HG02588 (cell line): ENCODE measurements at regions not wholly inside any gene's neighbourhood (a gene's known extent, or its start where the extent isn't known, plus 50 kb on each side); places are given as distances from the start of the nearest gene placed in this dataset.

Experiments
- ATAC-seq: cut with Tn5 transposase; IDR thresholded peaks from one replicate; pipeline ENCODE4 v1.9.1; 2021; ENCODE audit warnings: mild to moderate bottlenecking, moderate library complexity; ENCODE audit not compliant: unreplicated experiment

DNA sequence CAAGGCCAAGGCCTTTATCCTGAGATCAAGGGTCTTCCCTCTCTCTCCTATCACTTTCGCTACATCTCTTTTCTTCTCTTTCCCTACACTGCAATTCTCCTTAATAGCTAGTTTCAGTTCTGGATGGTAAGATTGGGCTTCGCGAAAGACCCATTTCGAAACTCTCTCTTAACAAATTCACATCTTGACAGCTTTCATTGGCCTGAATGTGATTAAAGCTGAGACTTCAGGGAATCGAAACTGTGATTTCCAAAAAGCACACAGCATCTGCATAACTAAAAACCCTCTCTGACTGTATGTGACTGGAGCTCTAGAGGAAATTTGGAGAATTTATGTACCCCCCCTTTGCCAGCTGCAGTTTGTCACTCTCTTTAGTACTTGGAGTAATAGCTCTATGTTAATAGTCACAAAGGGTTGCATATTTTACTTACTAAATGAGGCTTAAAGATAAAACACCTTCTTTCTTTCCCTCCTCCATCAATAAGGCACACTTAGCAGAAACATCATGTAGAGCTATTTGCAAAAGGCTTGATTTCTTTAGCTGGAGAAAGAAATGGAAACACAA is 105.3 kb upstream of the FAM20A start:
- no peak for ATAC-seq

DNA sequence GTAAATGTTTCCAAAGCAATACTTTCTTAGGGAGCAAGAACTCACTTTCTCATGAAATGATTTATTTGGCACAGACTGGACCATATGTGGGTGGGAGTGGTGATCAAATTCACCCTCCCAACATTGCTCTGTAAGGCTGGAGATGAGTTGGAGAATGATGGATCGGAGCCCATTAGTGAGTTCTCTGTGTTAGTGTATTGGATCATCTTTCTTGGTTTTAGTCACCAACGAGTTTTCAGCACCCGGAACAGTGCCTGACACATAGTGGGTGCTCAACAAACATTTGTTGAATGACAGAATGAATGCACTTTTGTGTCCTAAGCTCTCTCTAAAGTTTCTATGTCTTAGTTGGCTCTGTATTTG is 104.5 kb upstream of the FAM20A start:
- ATAC-seq, result no peak

DNA sequence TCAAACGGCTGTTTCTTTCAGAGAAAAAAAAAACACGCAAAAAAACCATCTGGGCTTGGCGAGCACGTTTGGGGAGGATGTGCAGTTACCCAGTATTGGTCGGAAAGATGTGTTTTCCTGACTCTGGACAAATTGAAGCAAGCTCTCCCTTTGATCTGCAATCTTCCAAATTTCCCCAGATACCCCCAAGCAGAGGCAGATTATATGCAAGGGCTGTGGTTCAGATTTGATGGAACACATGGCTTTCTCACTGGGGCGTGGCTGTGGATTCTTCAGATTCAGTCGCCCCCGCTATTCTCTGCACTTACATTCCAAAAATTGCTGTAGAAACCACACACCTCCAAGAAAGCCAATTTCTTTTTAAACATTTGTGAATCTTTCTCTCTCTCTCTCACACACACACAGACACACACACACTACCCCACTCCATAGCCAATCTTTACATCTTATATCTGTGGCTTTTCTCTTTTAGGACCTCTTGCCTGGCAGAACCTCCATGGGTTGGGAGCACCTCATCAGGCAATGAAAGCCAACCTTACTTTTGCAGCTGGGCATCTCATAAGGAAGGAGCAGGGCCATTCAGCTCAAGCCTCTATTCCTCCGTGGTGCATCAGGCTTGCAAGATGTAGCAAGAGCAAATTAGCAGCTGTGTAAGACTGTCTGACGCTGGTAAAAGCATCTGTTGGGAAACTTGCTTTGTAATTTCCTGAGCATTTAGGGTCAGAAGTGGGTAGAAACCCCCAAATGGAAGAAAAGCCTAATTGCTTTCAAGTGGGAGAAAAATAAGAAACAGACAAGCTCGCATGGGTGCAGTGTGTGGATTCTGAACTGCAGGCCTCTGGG is 103.9 kb upstream of the FAM20A start:
- ATAC-seq, result no peak

DNA sequence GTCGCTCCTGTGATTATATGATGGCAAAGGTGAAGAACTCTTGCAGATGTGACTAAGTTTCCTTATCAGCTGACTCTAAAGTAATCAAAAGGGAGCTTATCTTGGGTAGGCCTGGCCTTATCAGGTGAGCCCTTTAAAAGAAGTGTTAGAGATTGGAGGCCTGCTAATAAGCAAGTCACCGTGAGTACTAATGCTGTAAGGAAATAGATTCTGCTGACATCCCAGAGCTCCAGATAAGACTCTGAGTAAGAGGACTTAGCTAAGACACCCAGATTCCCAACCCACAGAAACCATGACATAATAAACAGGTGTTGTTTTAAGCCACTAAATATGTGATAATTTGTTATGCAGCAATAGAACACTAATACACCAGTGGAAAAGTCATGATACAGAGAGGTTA is 99.9 kb upstream of the FAM20A start:
- ATAC-seq, result no peak

DNA sequence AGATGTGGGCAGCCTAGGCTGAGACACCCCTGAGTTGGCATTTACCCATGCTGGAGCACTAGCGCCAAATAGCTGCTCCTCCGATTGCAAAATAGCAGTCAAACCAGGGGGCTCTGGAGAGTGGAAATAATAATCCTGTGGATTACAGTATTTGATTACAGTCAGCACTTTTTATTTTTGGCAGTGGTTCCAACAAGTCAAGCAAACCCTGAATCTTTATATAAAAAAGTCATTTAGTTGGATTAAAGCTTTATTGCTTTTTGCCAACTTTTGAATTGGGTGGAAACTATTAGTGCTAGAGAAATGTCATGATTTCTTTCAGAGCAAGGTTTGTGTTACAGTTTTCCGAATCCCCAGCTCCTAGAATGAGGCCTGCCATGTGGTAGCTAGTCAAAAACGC is 99.3 kb upstream of the FAM20A start:
- ATAC-seq, result no peak

DNA sequence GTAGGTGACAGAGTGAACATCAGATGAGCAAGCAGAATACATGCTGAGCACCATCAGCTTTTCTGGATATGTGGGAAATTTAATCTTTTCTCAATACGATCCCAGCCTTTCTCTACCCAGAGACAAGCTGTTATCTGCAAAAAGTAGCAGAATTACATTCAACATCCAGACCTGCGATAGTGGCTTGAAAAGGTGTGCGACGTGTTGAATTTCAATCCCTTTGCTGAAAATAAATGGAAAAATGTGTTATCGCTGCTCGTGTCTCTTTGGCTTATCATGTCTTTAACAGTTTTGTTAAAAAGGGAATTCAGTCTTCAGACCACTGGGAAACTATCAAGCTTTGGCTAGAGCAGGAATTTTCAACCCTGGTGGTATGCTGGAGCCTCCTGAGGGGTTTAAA is 98.8 kb upstream of the FAM20A start:
- no peak for ATAC-seq

DNA sequence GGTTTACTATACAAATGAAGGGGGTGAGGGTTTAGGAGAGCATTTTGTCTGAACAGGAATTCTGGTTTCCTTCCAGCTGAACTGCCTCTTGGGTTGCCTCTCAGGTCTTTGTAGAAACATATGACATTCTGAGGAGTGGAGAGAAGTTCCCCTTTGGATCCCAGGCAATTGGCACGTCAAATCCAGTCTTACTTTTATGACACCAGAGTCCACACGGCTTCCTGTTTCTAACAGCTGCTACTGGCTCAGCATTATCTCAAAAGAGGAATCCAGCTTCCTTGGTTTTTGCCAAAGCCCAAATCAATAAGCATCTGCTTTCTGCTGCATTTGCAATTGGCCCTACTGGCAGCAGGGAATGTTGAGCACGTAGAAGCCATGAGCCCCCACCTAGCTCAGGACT is 97.6 kb upstream of the FAM20A start:
- ATAC-seq, result no peak

DNA sequence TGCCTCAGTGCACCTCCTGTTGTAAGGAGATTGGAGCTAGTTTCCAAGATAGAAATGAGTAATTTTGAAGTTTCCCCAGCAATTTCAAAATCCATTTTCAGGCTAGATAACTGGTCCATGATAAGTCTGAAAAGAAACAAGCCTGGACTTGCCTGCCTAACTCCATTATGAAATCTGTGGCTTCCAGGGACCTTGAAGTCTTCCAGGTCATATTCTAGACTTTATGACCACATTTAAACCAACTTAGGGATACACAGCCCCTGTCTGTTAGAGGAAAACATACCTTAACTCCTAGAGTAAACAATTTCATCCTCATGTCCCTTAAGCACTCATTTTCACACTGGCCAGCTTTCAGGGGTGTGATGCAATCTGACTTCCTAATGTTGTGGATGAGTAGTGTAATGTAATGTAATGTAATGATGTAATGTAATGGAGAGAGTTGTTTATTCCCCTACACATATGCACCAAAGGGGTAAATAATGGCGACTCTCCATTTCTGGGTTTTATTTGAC is 96.7 kb upstream of the FAM20A start:
- ATAC-seq, result no peak

DNA sequence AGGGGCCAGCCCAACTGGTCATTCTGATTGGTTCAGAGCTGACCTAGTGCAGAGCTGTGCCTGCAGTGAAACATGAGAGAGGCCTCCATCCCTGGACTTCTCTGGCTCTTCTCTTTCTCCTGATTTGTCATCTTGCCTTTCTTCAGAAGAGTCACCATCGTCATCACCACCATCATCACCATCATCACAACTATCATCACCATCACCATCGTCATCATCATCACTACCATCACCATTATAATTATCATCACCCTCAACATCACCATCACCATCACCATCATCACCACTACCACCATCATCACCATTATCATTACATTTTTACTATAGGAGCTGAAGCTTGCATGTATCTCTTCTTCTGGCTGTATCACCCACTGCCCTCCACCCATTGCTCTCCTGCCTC is 94.5 kb upstream of the FAM20A start:
- ATAC-seq, result no peak

DNA sequence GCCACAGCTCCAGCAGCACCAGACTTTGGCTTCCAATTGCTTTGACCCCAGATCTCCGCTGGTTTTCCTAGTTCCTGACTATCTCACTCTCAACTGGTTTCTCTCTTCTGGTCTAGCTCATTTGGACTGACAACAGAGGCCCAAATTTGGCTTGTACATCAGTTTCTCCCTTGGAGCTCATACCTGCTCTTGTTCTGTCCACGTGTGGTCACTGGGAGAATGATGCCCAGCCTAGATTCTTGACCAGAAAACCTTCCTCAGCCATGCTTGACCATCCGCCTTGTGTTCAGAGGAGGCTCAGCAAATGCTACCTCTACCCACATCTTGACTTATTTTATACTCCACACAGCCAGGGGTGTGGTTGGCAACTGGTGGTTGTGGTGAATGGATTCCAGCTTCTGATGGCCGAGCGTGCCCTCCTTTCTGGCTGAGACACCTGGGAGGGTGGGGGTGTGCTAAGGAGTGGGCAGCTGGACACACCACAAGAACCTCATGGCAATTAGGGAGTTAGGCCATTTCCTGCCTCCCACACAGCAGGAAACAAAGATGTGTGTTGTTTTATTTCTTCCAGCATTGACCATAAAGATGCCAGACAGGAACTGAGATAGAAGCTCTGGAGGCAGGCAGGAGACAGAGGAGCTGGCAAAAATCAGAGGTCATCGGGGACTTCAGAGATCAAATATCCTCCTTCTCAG is 93.8 kb upstream of the FAM20A start:
- no peak for ATAC-seq

DNA sequence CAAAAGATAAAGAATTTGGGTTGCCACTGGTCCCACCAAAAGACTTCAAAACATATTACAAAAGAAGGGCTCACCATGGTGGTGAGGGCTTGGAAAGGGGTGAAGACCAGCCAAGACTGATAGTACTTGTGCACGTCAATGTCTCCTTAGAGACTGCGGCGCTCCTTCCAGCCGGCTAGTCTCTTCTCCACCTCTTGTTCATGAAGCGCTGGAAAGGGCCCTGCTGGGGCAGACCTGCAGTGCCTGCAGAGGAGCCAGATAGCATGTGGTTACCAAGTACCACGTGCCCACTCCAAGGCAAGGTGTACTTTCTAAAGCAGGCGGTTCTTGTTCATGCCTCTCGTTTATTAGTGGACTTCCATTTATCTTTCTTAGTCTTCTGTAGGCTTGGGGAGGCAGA is 92.7 kb upstream of the FAM20A start:
- no peak for ATAC-seq

DNA sequence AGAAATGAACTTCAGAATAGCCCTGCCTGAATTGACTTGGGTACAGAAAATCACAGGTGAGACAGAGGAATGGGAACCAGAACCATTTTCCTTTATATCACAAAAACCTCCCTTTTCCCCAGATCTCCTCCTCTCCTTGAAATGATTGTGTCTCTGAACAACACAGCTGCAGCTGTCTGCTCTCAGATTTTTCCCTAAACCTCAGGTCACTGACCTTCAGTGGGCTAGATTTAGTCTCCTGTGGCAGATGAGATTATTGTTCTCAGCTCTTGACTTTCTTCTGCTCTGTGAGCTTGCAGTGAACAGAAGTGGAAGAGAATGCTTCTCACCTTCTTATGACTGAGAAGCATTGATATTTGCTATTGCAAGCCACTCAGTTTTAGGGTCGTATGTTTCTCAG is 92.3 kb upstream of the FAM20A start:
- ATAC-seq, result no peak

DNA sequence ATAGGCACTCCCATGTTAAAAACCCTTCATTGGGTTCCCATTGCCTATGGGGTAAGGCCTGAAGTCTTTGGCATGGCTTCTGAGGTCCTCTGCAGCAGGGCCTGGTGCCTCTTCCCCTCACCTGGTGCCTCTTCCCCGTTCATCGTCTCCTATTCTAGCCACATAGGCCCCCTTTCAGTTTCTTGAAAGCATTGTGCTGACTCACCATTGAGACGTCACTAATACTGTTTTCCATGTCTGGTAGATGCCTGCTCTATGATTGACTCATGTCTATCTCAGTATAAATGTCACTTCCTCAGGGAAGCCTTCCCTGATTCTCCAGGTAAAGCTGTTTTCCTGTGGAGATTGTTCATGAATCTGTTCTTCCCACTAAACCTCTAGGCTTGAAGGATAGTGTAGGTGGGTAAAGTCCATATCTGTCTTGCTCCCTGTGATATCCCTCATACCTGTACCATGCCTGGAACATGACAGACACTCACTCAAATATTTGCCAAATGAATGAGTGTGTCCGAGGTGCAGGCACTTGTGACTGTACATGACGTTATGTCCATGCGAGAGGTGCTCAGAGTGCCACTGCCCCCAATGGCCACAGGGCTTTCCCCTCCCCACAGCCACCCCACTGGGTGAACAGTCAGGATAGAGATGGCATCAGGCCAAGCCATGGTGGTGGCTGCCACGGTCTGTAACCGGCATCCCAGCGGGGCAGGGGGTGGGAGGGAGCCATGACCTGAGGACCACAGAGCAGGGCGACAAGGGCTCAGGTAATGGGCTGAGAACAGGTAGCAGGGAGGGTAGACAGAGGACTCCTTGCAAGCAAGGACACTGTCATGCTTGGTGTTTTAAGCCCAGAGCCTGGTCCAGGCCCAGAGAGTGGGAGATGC is 85.2 kb upstream of the FAM20A start:
- no peak for ATAC-seq

DNA sequence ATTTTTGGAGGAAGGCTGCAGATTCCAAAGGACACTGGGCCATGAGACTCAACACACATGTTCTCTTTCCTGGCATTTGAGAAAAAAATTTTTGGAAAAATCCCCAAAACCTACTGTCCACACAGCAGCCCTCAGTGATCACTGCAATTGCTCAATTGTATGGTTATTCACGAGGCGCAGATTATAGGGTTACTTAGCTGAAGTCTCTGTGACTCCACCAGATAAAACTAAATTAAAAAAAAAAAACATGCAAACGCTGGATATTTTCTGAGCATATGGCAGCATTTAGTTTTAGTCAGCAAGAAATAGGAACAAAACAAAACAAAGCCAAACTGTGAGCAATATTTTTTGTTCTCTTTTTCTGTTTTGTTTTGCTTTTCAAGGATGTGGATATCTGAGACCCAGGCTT is 83.8 kb upstream of the FAM20A start:
- ATAC-seq, result no peak

DNA sequence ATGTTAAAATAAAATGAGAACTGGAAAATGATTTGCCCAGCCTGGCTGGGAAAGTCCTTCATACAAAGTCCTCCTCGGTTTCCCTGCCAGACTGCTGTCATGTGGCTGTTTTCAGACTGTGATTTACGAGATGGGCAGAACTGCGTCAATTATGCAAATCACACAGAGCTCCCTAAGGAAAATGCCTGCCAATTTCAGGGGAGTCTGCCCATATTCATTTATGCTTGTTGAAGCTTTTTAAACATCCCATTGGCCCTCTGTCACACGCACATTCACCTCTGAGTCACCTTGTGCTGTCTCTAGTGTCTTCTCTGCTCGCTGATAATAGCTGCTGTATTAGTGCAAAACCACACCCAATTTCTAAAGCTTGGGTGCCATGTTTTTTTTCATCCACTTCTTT is 81.7 kb upstream of the FAM20A start:
- ATAC-seq, result no peak

DNA sequence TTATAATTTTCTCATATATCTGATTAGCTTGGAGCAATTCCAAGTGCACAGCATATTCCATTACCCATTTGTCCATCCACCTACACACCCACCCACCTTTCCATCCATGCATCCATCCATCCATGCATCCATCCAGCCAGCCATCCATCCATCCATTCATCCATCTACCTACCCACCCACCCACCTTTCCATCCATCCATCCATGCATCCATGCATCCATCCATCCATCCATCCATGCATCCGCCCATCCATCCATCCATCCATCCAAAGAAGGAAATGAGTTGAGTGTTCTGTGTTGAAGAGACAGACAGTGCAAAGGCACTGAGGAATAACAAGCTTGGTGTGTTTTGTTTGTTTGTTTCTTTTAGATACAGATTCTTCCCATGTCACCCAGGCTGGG is 78.7 kb upstream of the FAM20A start:
- ATAC-seq, result no peak

DNA sequence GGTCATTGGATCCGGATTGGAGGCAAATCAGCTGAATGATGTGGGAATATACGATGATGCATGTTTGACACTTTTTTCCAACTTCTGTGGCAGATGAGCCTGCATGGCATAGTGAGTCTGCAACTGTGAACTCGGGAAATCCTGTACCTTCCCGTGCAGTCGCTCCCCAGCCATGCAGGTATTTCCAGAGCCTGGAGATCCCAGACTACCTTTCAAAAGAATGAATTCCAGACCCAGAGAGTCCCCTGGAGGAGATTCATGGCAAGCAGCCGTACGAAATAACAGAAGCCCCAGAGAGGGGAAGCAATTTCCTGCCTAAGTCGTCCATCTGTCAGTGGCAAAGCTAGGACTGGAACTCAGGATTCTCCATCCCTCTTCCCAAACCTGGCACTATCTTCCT is 75.7 kb upstream of the FAM20A start:
- ATAC-seq, result no peak

DNA sequence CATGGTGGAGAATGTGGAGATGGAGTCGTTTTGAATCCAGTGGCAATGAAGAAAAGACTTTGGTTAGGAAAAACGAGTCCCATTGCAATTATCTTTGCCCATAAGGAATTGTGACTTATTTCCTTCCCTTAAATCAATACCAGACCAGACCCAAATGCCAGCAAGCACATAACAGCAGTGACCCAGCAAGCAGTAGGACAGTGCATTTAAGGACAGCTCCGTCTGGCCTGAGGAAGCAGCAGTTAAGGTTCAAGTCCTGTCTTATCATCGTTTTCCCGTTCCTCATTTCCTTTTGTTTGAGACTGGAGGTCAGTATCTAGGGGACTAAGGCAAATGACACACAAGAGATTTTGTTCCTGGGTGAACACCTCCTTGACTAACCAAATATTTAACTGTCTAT is 74.6 kb upstream of the FAM20A start:
- ATAC-seq, result no peak

DNA sequence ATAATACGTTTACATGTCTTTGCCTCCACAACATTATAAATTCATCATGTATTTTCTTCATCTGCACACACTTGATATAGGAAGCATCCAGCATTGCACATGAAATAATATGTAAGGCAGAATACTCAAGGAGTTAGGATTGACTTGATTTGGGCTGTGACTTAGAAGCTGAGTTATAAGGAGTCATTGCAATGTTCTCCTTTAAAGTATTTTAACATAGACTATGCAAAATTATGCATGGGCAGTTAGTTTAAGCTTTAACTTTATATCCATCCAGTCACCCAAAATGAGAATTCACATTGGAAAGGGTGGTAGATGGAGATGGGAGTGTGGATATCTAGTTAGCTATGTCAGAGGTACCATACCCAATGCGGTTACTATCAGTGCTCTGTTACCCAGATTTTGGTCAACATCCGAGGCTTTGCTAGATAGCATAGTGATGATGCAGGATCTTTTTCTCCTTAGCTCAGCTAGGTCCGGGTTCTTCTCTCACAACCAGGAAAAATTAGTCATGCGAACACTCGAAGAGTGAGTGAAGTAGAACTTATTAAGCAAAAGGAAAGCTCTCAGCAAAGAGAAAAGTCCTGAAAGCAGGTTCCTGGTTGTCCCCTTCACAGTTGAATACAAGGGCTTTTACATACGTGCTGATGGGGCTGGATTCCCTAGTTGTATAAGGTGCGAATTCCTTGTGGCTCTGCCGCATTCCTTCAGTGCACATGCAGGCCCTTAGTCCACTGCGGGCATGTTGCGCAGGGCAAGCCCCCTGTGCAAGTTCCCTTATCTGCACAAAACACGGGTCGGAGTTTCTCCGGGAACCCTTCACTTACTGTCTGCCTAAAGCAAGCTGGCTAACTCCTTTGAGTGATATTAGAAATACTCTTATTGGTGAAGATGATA is 73.1 kb upstream of the FAM20A start:
- no peak for ATAC-seq
